Colonic mucosa (tissue), 4 donors: ENCODE measurements at regions not wholly inside any gene's neighbourhood (a gene's known extent, or its start where the extent isn't known, plus 50 kb on each side); places are given as distances from the start of the nearest gene placed in this dataset.
A peak's percentile ranks its signal among the peaks of the same experiment; 100 is the strongest.

ENCODE experiments used
- DNase-seq: peaks from one replicate; pipeline ENCODE4 v3.0.0-alpha.2; 2020
- H3K27ac ChIP-seq: fragments of 200-600 bp; one replicate; pipeline ENCODE4 v1.8.0; 2021
- H3K27me3 ChIP-seq: fragments of 200-600 bp; one replicate; pipeline ENCODE4 v1.8.0; 2021
- H3K36me3 ChIP-seq: fragments of 200-600 bp; one replicate; pipeline ENCODE4 v1.8.0; 2021
- H3K4me1 ChIP-seq: fragments of 200-600 bp; one replicate; pipeline ENCODE4 v1.8.0; 2021; ENCODE audit warnings: mild to moderate bottlenecking
- H3K4me3 ChIP-seq: fragments of 200-600 bp; one replicate; pipeline ENCODE4 v1.8.0; 2021
- H3K9ac ChIP-seq, 2 donors: one replicate each; pipeline ENCODE4 v1.7.0; 2013; ENCODE audit warnings: control low read depth in 2 of 2, low read depth in 2 of 2, low read length in 2 of 2
- H3K9me3 ChIP-seq: fragments of 200-600 bp; one replicate; pipeline ENCODE4 v1.8.0; 2021
- intact Hi-C: fragments of 100-400 bp; cut with DNase I; formaldehyde crosslinking; loops from one replicate; pipeline ENCODE4 v1.14.1; 2022
- TF ChIP-seq, protein P1 (sequence below): fragments of 200-600 bp; IDR thresholded peaks from one replicate; pipeline ENCODE4 v1.8.0; 2022; ENCODE audit warnings: antibody characterized with exemption, mild to moderate bottlenecking
- donor health status: healthy.
- donor health status: DM: no; HTN: no; CAD: no.
- donor health status: DM: no; HTN: no; CAD: no.

GRCh38 chr6:25166955-25167748, 112.0 kb upstream of the CARMIL1 start:
- no peak for DNase-seq
- TF ChIP-seq, protein P1, sequence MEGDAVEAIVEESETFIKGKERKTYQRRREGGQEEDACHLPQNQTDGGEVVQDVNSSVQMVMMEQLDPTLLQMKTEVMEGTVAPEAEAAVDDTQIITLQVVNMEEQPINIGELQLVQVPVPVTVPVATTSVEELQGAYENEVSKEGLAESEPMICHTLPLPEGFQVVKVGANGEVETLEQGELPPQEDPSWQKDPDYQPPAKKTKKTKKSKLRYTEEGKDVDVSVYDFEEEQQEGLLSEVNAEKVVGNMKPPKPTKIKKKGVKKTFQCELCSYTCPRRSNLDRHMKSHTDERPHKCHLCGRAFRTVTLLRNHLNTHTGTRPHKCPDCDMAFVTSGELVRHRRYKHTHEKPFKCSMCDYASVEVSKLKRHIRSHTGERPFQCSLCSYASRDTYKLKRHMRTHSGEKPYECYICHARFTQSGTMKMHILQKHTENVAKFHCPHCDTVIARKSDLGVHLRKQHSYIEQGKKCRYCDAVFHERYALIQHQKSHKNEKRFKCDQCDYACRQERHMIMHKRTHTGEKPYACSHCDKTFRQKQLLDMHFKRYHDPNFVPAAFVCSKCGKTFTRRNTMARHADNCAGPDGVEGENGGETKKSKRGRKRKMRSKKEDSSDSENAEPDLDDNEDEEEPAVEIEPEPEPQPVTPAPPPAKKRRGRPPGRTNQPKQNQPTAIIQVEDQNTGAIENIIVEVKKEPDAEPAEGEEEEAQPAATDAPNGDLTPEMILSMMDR, result no peak
- peak overlapping the region; percentile 28 for H3K27ac ChIP-seq
- intact Hi-C loops, result no loop called here
- H3K4me3 ChIP-seq, result no peak overlapping the region
- no peaks in the 10 kb centered on the region for H3K9me3 ChIP-seq
- H3K27me3 ChIP-seq, result no peaks in the 10 kb centered on the region
- no peak overlapping the region for H3K9ac ChIP-seq
- no peaks in the 10 kb centered on the region for H3K36me3 ChIP-seq
- H3K4me1 ChIP-seq, result no peaks in the 10 kb centered on the region

- H3K27me3 ChIP-seq, result no peaks in the 10 kb centered on the region
- no peaks in the 10 kb centered on the region for H3K9me3 ChIP-seq
- no peaks in the 10 kb centered on the region for H3K36me3 ChIP-seq
- TF ChIP-seq, protein P1, result no peak
- no peaks in the 10 kb centered on the region for H3K4me1 ChIP-seq
- intact Hi-C loops, result no loop called here
- H3K27ac ChIP-seq, result no peak overlapping the region
- no peak overlapping the region for H3K9ac ChIP-seq
- no peak overlapping the region for H3K4me3 ChIP-seq
- DNase-seq, result no peak
Observed at GRCh38 chr6:25167961-25168360, 111.2 kb upstream of the CARMIL1 start.

- intact Hi-C loops, result no loop called here
- Histone ChIP-seq H3K9me3 (no peaks in the 10 kb centered on the region), H3K4me3 (no peak overlapping the region), H3K9ac (no peak overlapping the region), H3K4me1 (peaks cover 3% of the 10 kb centered on the region), H3K27me3 (no peaks in the 10 kb centered on the region), H3K36me3 (no peaks in the 10 kb centered on the region), H3K27ac (no peak overlapping the region)
- TF ChIP-seq, protein P1, result no peak
- DNase-seq, result no peak
Observed at GRCh38 chr6:25168637-25169036, 110.5 kb upstream of the CARMIL1 start.

DNA sequence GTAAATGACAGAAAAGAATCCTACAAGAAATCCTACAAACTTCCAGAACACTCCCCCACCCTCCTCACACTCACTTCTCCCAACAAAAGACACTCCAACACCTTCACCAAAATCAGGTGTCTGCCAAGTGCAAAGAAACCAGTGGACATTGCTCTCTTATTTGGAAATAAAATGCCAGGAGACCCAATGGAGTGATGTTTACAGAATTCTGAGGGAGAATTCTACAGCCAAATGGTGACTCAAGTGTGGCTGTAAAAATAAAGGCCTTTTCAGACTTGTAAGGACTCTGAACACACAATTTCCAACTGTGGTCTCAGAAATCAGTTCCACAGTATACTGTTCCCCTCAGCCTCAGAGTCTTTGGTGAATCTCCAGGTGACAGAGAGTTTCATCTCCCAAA, 109.6 kb upstream of the CARMIL1 start:
- Histone ChIP-seq H3K27ac (no peak overlapping the region), H3K9ac (no peak overlapping the region), H3K27me3 (no peaks in the 10 kb centered on the region), H3K4me3 (no peak overlapping the region), H3K4me1 (peaks cover 8% of the 10 kb centered on the region), H3K36me3 (no peaks in the 10 kb centered on the region), H3K9me3 (no peaks in the 10 kb centered on the region)
- DNase-seq, result no peak
- TF ChIP-seq, protein P1, result no peak
- intact Hi-C loops, result no loop called here

DNA sequence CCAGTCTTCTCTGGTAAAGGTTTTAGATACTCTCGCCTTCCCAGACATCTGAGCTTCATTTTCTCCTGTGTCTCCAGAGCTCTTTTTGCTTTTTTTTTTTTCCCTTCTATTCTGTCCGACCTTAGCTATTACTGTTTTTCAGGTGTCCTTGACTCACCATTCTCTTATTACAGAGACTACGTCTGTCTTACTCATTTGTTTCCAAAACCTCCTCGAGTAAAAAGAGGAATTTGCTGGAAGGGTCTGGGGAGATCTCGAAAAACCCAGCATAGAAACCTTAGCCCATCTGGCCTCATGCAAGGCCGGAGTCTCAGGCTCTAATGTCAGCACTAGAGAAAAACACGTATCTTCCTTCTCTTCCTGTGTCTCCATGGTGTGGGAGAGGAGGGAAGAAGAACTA, 109.2 kb upstream of the CARMIL1 start:
- H3K4me3 ChIP-seq, result no peak overlapping the region
- H3K9me3 ChIP-seq, result no peaks in the 10 kb centered on the region
- H3K4me1 ChIP-seq, result peaks cover 11% of the 10 kb centered on the region
- no peak for DNase-seq
- intact Hi-C loops, result no loop called here
- H3K36me3 ChIP-seq, result no peaks in the 10 kb centered on the region
- H3K27me3 ChIP-seq, result no peaks in the 10 kb centered on the region
- H3K27ac ChIP-seq, result no peak overlapping the region
- H3K9ac ChIP-seq, result no peak overlapping the region
- TF ChIP-seq, protein P1, result no peak
